NCI-H2107 (cell line): ENCODE measurements at regions not wholly inside any gene's neighbourhood (a gene's known extent, or its start where the extent isn't known, plus 50 kb on each side); places are given as distances from the start of the nearest gene placed in this dataset.
"Not testable (repeated sequence)": the region's sequence is repeated elsewhere in the genome, so short reads cannot be mapped to it uniquely, and the experiment has no call there.

Experiments used
- DNase-seq: peaks from one replicate; lab custom pipeline; 2025; lab: John Stamatoyannopoulos, UW

GRCh38 chr3:74413547-74414241, 200.8 kb downstream of the CNTN3 start:
- DNase-seq: no peak

- DNase-seq: no peak
Measured at GRCh38 chr3:74410276-74410941, 204.1 kb downstream of the CNTN3 start.

GRCh38 chr3:74409066-74409465, 205.4 kb downstream of the CNTN3 start:
- no peak for DNase-seq

- no peak for DNase-seq
Measured at GRCh38 chr3:74403307-74403706, 211.2 kb downstream of the CNTN3 start.

GRCh38 chr3:74402821-74403220, 211.6 kb downstream of the CNTN3 start:
- no peak for DNase-seq

- DNase-seq: no peak
Measured at GRCh38 chr3:74393426-74393825, 221.0 kb downstream of the CNTN3 start.

- no peak for DNase-seq
Measured at GRCh38 chr3:74390121-74390877, 224.2 kb downstream of the CNTN3 start.

GRCh38 chr3:74387111-74387735, 227.2 kb downstream of the CNTN3 start:
- no peak for DNase-seq

GRCh38 chr3:74384159-74384558, 230.3 kb downstream of the CNTN3 start:
- DNase-seq: no peak

- DNase-seq: no peak
Measured at GRCh38 chr3:74377669-74378068, 236.8 kb downstream of the CNTN3 start.

GRCh38 chr3:74376323-74376722, 238.1 kb downstream of the CNTN3 start:
- not testable (repeated sequence) for DNase-seq

GRCh38 chr3:74375653-74376052, 238.8 kb downstream of the CNTN3 start:
- DNase-seq: no peak

GRCh38 chr3:74372743-74373142, 241.7 kb downstream of the CNTN3 start:
- DNase-seq: no peak

- DNase-seq: no peak
Measured at GRCh38 chr3:74370342-74370741, 244.1 kb downstream of the CNTN3 start.

- DNase-seq: no peak
Measured at GRCh38 chr3:74366331-74366730, 248.1 kb downstream of the CNTN3 start.

- DNase-seq: no peak
Measured at GRCh38 chr3:74363346-74363745, 251.1 kb downstream of the CNTN3 start.

- DNase-seq: no peak
Measured at GRCh38 chr3:74360406-74360805, 254.1 kb downstream of the CNTN3 start.

GRCh38 chr3:74357881-74358280, 256.6 kb downstream of the CNTN3 start:
- no peak for DNase-seq

- DNase-seq: no peak
Measured at GRCh38 chr3:74353039-74353438, 261.4 kb downstream of the CNTN3 start.

GRCh38 chr3:74352166-74352565, 262.3 kb downstream of the CNTN3 start:
- no peak for DNase-seq

- DNase-seq: no peak
Measured at GRCh38 chr3:74351213-74351612, 263.2 kb downstream of the CNTN3 start.

- DNase-seq: no peak
Measured at GRCh38 chr3:74349015-74349414, 265.4 kb downstream of the CNTN3 start.
